SH-SY5Y (cell line): ENCODE measurements at regions not wholly inside any gene's neighbourhood (a gene's known extent, or its start where the extent isn't known, plus 50 kb on each side); places are given as distances from the start of the nearest gene placed in this dataset.

Experiments
- GATA2 ChIP-seq: IDR thresholded peaks from 2 replicates; pipeline ENCODE4 v1.6.1; 2011; ENCODE audit warnings: mild to moderate bottlenecking, low read depth, low read length
- GATA3 ChIP-seq: IDR thresholded peaks from 2 replicates; pipeline ENCODE4 v1.6.1; 2011; ENCODE audit warnings: low read depth, mild to moderate bottlenecking, low read length, moderate library complexity

DNA sequence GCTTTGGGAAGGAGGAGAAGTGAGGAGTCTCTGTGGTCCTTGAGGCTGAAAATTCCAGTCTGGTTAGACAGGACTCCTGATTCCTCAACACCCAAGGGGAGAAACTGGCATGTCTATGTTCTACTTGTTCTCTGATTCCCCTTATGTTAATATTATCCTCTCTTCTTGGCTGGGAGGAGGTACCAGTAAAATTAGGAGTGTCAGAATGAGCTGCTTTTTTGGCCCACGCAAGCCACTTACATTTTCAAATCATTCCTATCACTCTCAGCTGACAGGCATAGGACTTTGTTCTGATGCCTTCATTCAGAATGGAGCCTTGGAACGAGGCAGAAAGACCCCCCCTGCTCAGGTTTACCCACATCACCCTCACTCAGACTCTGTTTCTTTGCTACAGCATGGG is 1077.2 kb downstream of the BCL11B start:
- TF ChIP-seq GATA2 (no peak), GATA3 (no peak)
